Liver (tissue), 8 donors: ENCODE measurements at regions not wholly inside any gene's neighbourhood (a gene's known extent, or its start where the extent isn't known, plus 50 kb on each side); places are given as distances from the start of the nearest gene placed in this dataset.

ENCODE experiments used
- DNase-seq: peaks from one replicate; pipeline ENCODE4 v3.0.0-alpha.2; 2017; ENCODE audit warnings: low spot score
- H3K27ac ChIP-seq, 2 donors: one replicate each; pipeline ENCODE4 v1.7.0; 2013; ENCODE audit warnings: inconsistent platforms in 2 of 2, low read length in 2 of 2, control low read depth in 1 of 2, low read depth in 1 of 2, mild to moderate bottlenecking in 1 of 2
- H3K27me3 ChIP-seq, 4 donors: one replicate each; pipeline versions ENCODE4 v1.6.1 to v1.7.0; 2013; ENCODE audit warnings: low read length in 3 of 4, inconsistent platforms in 1 of 4, mild to moderate bottlenecking in 1 of 4, moderate library complexity in 1 of 4; ENCODE audit not compliant: control insufficient read depth in 4 of 4, insufficient read depth in 4 of 4
- H3K36me3 ChIP-seq, 4 donors: one replicate each; pipeline versions ENCODE4 v1.6.1 to v1.7.0; 2013; ENCODE audit warnings: low read length in 3 of 4, mild to moderate bottlenecking in 3 of 4, low read depth in 1 of 4, moderate library complexity in 1 of 4; ENCODE audit not compliant: control insufficient read depth in 4 of 4, insufficient read depth in 3 of 4
- H3K4me1 ChIP-seq, 4 donors: one replicate each; pipeline versions ENCODE4 v1.6.1 to v1.7.0; 2013; ENCODE audit warnings: low read length in 3 of 4, mild to moderate bottlenecking in 3 of 4, moderate library complexity in 1 of 4; ENCODE audit not compliant: control insufficient read depth in 4 of 4, insufficient read depth in 4 of 4
- H3K4me3 ChIP-seq, 3 donors: one replicate each; pipeline versions ENCODE4 v1.6.1 to v1.7.0; 2013; ENCODE audit warnings: low read length in 3 of 3, control low read depth in 1 of 3, low read depth in 1 of 3, mild to moderate bottlenecking in 1 of 3
- H3K9ac ChIP-seq, 2 donors: one replicate each; pipeline ENCODE4 v1.7.0; 2013; ENCODE audit warnings: low read length in 2 of 2, mild to moderate bottlenecking in 2 of 2, moderate library complexity in 2 of 2, control low read depth in 1 of 2, low read depth in 1 of 2
- H3K9me3 ChIP-seq, 4 donors: one replicate each; pipeline versions ENCODE4 v1.6.1 to v1.7.0; 2013; ENCODE audit warnings: low read length in 3 of 4; ENCODE audit not compliant: control insufficient read depth in 4 of 4
- ATF3 ChIP-seq: IDR thresholded peaks from 2 replicates; pipeline ENCODE4 v1.6.1; 2016; ENCODE audit warnings: antibody characterized with exemption
- CTCF ChIP-seq: fragments of 150-350 bp; IDR thresholded peaks from 2 replicates; pipeline ENCODE4 v1.5.1; 2017; ENCODE audit warnings: improper control_type of control experiment, low read depth, low read length; ENCODE audit not compliant: missing input control
- EGR1 ChIP-seq, 2 donors: IDR thresholded peaks; 2 replicates each; pipeline ENCODE4 v1.6.1; 2016 to 2018; ENCODE audit warnings: antibody characterized with exemption in 2 of 2, low read depth in 2 of 2
- FOXA1 ChIP-seq: IDR thresholded peaks from 2 replicates; pipeline ENCODE4 v1.6.1; 2016; ENCODE audit warnings: antibody characterized with exemption
- FOXA2 ChIP-seq: IDR thresholded peaks from 2 replicates; pipeline ENCODE4 v1.6.1; 2016; ENCODE audit warnings: antibody characterized with exemption
- GABPA ChIP-seq, 2 donors: IDR thresholded peaks in 1 of 2; conservative IDR thresholded peaks in 1 of 2; 2 replicates each; pipeline ENCODE4 v1.6.1; 2016; ENCODE audit warnings: antibody characterized with exemption in 2 of 2, mild to moderate bottlenecking in 1 of 2, moderate library complexity in 1 of 2
- HNF4A ChIP-seq, 2 donors: conservative IDR thresholded peaks; 2 replicates each; pipeline ENCODE4 v1.6.1; 2016; ENCODE audit warnings: antibody characterized with exemption in 2 of 2, mild to moderate bottlenecking in 2 of 2
- HNF4G ChIP-seq: IDR thresholded peaks from 2 replicates; pipeline ENCODE4 v1.6.1; 2016; ENCODE audit warnings: antibody characterized with exemption
- JUND ChIP-seq, 2 donors: IDR thresholded peaks; 2 replicates each; pipeline ENCODE4 v1.6.1; 2016; ENCODE audit warnings: antibody characterized with exemption in 2 of 2
- MAX ChIP-seq: IDR thresholded peaks from 2 replicates; pipeline ENCODE4 v1.6.1; 2016; ENCODE audit warnings: antibody characterized with exemption
- NR2F2 ChIP-seq: IDR thresholded peaks from 2 replicates; pipeline ENCODE4 v1.6.1; 2016; ENCODE audit warnings: antibody characterized with exemption
- RAD21 ChIP-seq, 2 donors: IDR thresholded peaks; 2 replicates each; pipeline ENCODE4 v1.6.1; 2016; ENCODE audit warnings: antibody characterized with exemption in 2 of 2, mild to moderate bottlenecking in 2 of 2
- REST ChIP-seq: IDR thresholded peaks from 2 replicates; pipeline ENCODE4 v1.6.1; 2016; ENCODE audit warnings: antibody characterized with exemption, mild to moderate bottlenecking
- RXRA ChIP-seq, 2 donors: IDR thresholded peaks; 2 replicates each; pipeline ENCODE4 v1.6.1; 2017 to 2018; ENCODE audit warnings: antibody characterized with exemption in 2 of 2, mild to moderate bottlenecking in 1 of 2
- SP1 ChIP-seq: IDR thresholded peaks from 2 replicates; pipeline ENCODE4 v1.6.1; 2018; ENCODE audit warnings: antibody characterized with exemption, mild to moderate bottlenecking
- TAF1 ChIP-seq: conservative IDR thresholded peaks from 2 replicates; pipeline ENCODE4 v1.6.1; 2016; ENCODE audit warnings: antibody characterized with exemption, mild to moderate bottlenecking
- YY1 ChIP-seq: IDR thresholded peaks from 2 replicates; pipeline ENCODE4 v1.6.1; 2016; ENCODE audit warnings: antibody characterized with exemption, mild to moderate bottlenecking
- ZBTB33 ChIP-seq: IDR thresholded peaks from 2 replicates; pipeline ENCODE4 v1.6.1; 2016; ENCODE audit warnings: antibody characterized with exemption
- WGBS: extraction: QIAGEN DNeasy Blood & Tissue Kit; methylation state at CpG from one replicate; pipeline ENCODE4 v1.1.7; 2013; 5-methylcytosine and 5-hydroxymethylcytosine counted together
- donor health status: healthy.
- donor health status: healthy.
- donor health status: healthy.
- donor health status: healthy.
- donor health status: healthy.

GRCh38 chr11:8748317-8748716 lies 65.7 kb downstream of the RPL27A start:
- 90% methylated on average over 2 of the region's 2 CpGs for WGBS
- Histone ChIP-seq H3K9me3 (no peaks in the 10 kb centered on the region), H3K4me3 (no peak overlapping the region), H3K27me3 (no peaks in the 10 kb centered on the region), H3K9ac (no peak overlapping the region), H3K4me1 (peaks cover 3 to 27% (median 17%) of the 10 kb centered on the region in 4 donors), H3K27ac (no peak overlapping the region), H3K36me3 (peaks cover 0 to 3% (median 0%) of the 10 kb centered on the region in 4 donors)
- TF ChIP-seq TAF1: no peak
- TF ChIP-seq RXRA (IDR thresholded peaks at IDR 0.05): no peak
- TF ChIP-seq RAD21 (IDR thresholded peaks at IDR 0.05): no peak
- TF ChIP-seq ZBTB33: no peak
- TF ChIP-seq JUND (IDR thresholded peaks at IDR 0.05): no peak
- no peak for TF ChIP-seq REST
- TF ChIP-seq ATF3: no peak
- TF ChIP-seq YY1: no peak
- no peak for TF ChIP-seq HNF4G
- TF ChIP-seq CTCF: no peak
- TF ChIP-seq GABPA (IDR thresholded peaks at IDR 0.05 in 1 of 2, conservative IDR thresholded peaks at IDR 0.05 in 1 of 2): no peak
- no peak for TF ChIP-seq EGR1 (IDR thresholded peaks at IDR 0.05; ENCODE audit: low read depth in 2 of 2)
- no peak for TF ChIP-seq NR2F2
- no peak for TF ChIP-seq FOXA1
- TF ChIP-seq MAX: no peak
- TF ChIP-seq HNF4A (conservative IDR thresholded peaks at IDR 0.05): no peak
- no peak for TF ChIP-seq SP1
- TF ChIP-seq FOXA2: no peak
- DNase-seq: no peak
